HEK293 (cell line): ENCODE measurements at regions not wholly inside any gene's neighbourhood (a gene's known extent, or its start where the extent isn't known, plus 50 kb on each side); places are given as distances from the start of the nearest gene placed in this dataset.

Experiments
- CTCF ChIP-seq: fragments of 450-650 bp; formaldehyde crosslinking; IDR thresholded peaks from 2 replicates; pipeline ENCODE4 v1.5.1; 2016; ENCODE audit warnings: missing biosample characterization, missing genetic modification characterization
- PATZ1 ChIP-seq: fragments of 450-650 bp; formaldehyde crosslinking; IDR thresholded peaks from 2 replicates; pipeline ENCODE4 v1.5.1; 2016; ENCODE audit warnings: missing biosample characterization, missing genetic modification characterization
- SETDB1 ChIP-seq: IDR thresholded peaks from one replicate; pipeline ENCODE4 v1.6.1; 2017; ENCODE audit warnings: mild to moderate bottlenecking, low read length, moderate library complexity, mixed read lengths; ENCODE audit not compliant: insufficient read length
- TCF7L2 ChIP-seq: IDR thresholded peaks from 2 replicates; pipeline ENCODE4 v1.6.1; 2011; ENCODE audit warnings: low read depth, mild to moderate bottlenecking, inconsistent platforms, low read length, moderate library complexity, borderline replicate concordance
- ZBTB20 ChIP-seq: fragments of 450-650 bp; formaldehyde crosslinking; IDR thresholded peaks from 2 replicates; pipeline ENCODE4 v1.5.1; 2016; ENCODE audit warnings: missing biosample characterization, missing genetic modification characterization
- ZNF16 ChIP-seq: fragments of 450-650 bp; formaldehyde crosslinking; IDR thresholded peaks from 2 replicates; pipeline ENCODE4 v1.5.1; 2016; ENCODE audit warnings: low read depth, missing biosample characterization, missing genetic modification characterization
- ZNF624 ChIP-seq: fragments of 450-650 bp; formaldehyde crosslinking; IDR thresholded peaks from 2 replicates; pipeline ENCODE4 v1.5.1; 2017; ENCODE audit warnings: missing biosample characterization, missing genetic modification characterization
- ZNF707 ChIP-seq: fragments of 450-650 bp; formaldehyde crosslinking; IDR thresholded peaks from 2 replicates; pipeline ENCODE4 v1.5.1; 2016; ENCODE audit warnings: missing biosample characterization, missing genetic modification characterization
- ZNF791 ChIP-seq: fragments of 450-650 bp; formaldehyde crosslinking; IDR thresholded peaks from 2 replicates; pipeline ENCODE4 v1.5.1; 2016; ENCODE audit warnings: missing biosample characterization, missing genetic modification characterization
- ZNF792 ChIP-seq: fragments of 450-650 bp; formaldehyde crosslinking; IDR thresholded peaks from 2 replicates; pipeline ENCODE4 v1.5.1; 2016; ENCODE audit warnings: missing biosample characterization, missing genetic modification characterization
- TF ChIP-seq, protein P1 (sequence below): fragments of 450-650 bp; formaldehyde crosslinking; IDR thresholded peaks from 2 replicates; pipeline ENCODE4 v1.5.1; 2016; ENCODE audit warnings: missing biosample characterization, missing genetic modification characterization
- TF ChIP-seq, protein P2 (sequence below): fragments of 450-650 bp; formaldehyde crosslinking; IDR thresholded peaks from 2 replicates; pipeline ENCODE4 v1.5.1; 2017; ENCODE audit warnings: missing biosample characterization, missing genetic modification characterization

GRCh38 chr18:61062258-61062657, 271.0 kb upstream of the CDH20 start:
- TF ChIP-seq PATZ1 (tag by site-specific recombination) (no peak), ZNF624 (tag by site-specific recombination) (no peak), TCF7L2 (no peak), ZNF16 (tag by site-specific recombination) (no peak), SETDB1 (no peak), CTCF (tag by site-specific recombination) (no peak), ZNF792 (no peak), ZNF791 (tag by site-specific recombination) (no peak), ZNF707 (tag by site-specific recombination) (no peak), ZBTB20 (tag by site-specific recombination) (no peak)
- TF ChIP-seq, protein P1, sequence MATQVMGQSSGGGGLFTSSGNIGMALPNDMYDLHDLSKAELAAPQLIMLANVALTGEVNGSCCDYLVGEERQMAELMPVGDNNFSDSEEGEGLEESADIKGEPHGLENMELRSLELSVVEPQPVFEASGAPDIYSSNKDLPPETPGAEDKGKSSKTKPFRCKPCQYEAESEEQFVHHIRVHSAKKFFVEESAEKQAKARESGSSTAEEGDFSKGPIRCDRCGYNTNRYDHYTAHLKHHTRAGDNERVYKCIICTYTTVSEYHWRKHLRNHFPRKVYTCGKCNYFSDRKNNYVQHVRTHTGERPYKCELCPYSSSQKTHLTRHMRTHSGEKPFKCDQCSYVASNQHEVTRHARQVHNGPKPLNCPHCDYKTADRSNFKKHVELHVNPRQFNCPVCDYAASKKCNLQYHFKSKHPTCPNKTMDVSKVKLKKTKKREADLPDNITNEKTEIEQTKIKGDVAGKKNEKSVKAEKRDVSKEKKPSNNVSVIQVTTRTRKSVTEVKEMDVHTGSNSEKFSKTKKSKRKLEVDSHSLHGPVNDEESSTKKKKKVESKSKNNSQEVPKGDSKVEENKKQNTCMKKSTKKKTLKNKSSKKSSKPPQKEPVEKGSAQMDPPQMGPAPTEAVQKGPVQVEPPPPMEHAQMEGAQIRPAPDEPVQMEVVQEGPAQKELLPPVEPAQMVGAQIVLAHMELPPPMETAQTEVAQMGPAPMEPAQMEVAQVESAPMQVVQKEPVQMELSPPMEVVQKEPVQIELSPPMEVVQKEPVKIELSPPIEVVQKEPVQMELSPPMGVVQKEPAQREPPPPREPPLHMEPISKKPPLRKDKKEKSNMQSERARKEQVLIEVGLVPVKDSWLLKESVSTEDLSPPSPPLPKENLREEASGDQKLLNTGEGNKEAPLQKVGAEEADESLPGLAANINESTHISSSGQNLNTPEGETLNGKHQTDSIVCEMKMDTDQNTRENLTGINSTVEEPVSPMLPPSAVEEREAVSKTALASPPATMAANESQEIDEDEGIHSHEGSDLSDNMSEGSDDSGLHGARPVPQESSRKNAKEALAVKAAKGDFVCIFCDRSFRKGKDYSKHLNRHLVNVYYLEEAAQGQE (tag by site-specific recombination) = no peak
- TF ChIP-seq, protein P2, sequence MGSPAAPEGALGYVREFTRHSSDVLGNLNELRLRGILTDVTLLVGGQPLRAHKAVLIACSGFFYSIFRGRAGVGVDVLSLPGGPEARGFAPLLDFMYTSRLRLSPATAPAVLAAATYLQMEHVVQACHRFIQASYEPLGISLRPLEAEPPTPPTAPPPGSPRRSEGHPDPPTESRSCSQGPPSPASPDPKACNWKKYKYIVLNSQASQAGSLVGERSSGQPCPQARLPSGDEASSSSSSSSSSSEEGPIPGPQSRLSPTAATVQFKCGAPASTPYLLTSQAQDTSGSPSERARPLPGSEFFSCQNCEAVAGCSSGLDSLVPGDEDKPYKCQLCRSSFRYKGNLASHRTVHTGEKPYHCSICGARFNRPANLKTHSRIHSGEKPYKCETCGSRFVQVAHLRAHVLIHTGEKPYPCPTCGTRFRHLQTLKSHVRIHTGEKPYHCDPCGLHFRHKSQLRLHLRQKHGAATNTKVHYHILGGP = no peak
